ENCODE measurements at regions not wholly inside any gene's neighbourhood (a gene's known extent, or its start where the extent isn't known, plus 50 kb on each side); places are given as distances from the start of the nearest gene placed in this dataset.

DNA sequence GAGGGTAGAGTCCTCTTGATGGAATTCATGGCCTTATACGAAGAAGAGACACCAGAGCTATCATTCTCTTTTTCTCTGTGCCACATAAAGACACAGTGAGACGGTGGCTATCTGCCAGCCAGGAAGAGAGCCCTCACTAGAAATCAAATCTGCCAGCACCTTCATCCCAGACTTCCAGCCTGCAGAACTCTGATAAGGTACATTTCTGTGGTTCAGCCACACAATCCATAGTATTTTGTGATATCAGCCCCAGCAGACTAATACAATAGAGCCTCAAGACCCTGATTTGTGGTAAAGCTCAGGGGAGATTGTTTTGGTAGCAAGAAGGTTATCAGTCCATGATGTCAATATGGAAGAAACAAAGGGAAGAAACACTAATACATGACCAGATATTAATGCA lies 1213.2 kb downstream of the NLGN4X start:
- Histone ChIP-seq H4K20me1 (ENCODE audit: insufficient read depth, low read length) (no peaks in the 10 kb centered on the region), H3K14ac (replicated peaks; ENCODE audit: low read depth, low read length) (no peak overlapping the region), H4K8ac (ENCODE audit: low read depth in 2 of 2, low read length in 2 of 2) (no peak overlapping the region), H3K27ac (ENCODE audit: insufficient read depth, low read length) (no peak overlapping the region), H3K9ac (ENCODE audit: low read depth, low read length) (no peak overlapping the region), H2AK5ac (ENCODE audit: low read depth, low read length) (no peak overlapping the region), H2AFZ (replicated peaks; ENCODE audit: low read length, poor library complexity) (no peak overlapping the region), H3K9me1 (ENCODE audit: insufficient read depth, low read length) (no peaks in the 10 kb centered on the region), H3K4me2 (ENCODE audit: low read depth, low read length) (no peak overlapping the region), H3K4me3 (ENCODE audit: insufficient read depth, low read depth, low read length) (no peak overlapping the region), H2BK20ac (ENCODE audit: low read depth, low read length) (no peak overlapping the region), H4K91ac (ENCODE audit: insufficient read depth, low read depth, low read length) (no peak overlapping the region), H2BK5ac (ENCODE audit: low read depth, low read length, poor library complexity, severe bottlenecking) (no peak overlapping the region), H2BK120ac (ENCODE audit: low read depth, low read length) (no peak overlapping the region), H3K79me1 (ENCODE audit: low read depth in 1 of 2, low read length in 2 of 2) (no peaks in the 10 kb centered on the region), H3K56ac (ENCODE audit: extremely low read depth, insufficient read depth, low read length) (no peak overlapping the region), H4K5ac (ENCODE audit: low read depth, low read length) (no peak overlapping the region), H3K36me3 (ENCODE audit: control insufficient read depth, insufficient read depth, low read length) (no peaks in the 10 kb centered on the region), H2BK15ac (ENCODE audit: low read depth, low read length) (no peak overlapping the region), H3K18ac (ENCODE audit: low read depth, low read length) (no peak overlapping the region), H3K4me1 (ENCODE audit: control insufficient read depth, insufficient read depth, low read length) (no peaks in the 10 kb centered on the region), H2AK9ac (replicated peaks; ENCODE audit: low read depth, low read length, poor library complexity) (no peak overlapping the region), H3K23ac (ENCODE audit: low read depth, low read length) (no peak overlapping the region), H3K9me3 (ENCODE audit: control insufficient read depth, insufficient read depth, low read length) (peaks cover 6% of the 10 kb centered on the region; the same call in 1 of the 2 replicates), H3K27me3 (ENCODE audit: control insufficient read depth, insufficient read depth, low read length) (no peaks in the 10 kb centered on the region), H3K4ac (ENCODE audit: low read depth, low read length) (no peak overlapping the region)
- dilution Hi-C loops (cut with HindIII; ENCODE audit: low sequenced_read_pairs, unreplicated experiment) (no loop called here), intact Hi-C loops (cut with micrococcal nuclease) (no loop called here), in situ Hi-C loops (cut with MboI; ENCODE audit: low sequenced_read_pairs) (no loop called here)
- DNase-seq = no peak
- WGBS, 2 experiments (ENCODE audit: extremely low coverage in 2 of 2, insufficient read length in 1 of 2) = no CpG with 5 or more reads among the region's 2 CpGs
- TF ChIP-seq SMC3 (IDR thresholded peaks at IDR 0.05; ENCODE audit: low read depth, low read length) (no peak), POLR2A (IDR thresholded peaks at IDR 0.05; ENCODE audit: low read depth, low read length) (no peak)
- BruUV-seq (replicated peaks) = no TSS peak
- ATAC-seq (ENCODE audit: low read depth) = no peak
- CTCF ChIA-PET = no interaction called here
- POLR2A ChIA-PET (ENCODE audit: unreplicated experiment) = no interaction called here

Measured in IMR-90 (cell line).